22Rv1 (cell line): ENCODE measurements at regions not wholly inside any gene's neighbourhood (a gene's known extent, or its start where the extent isn't known, plus 50 kb on each side); places are given as distances from the start of the nearest gene placed in this dataset.

Experiments
- CTCF ChIP-seq: fragments of 450-650 bp; IDR thresholded peaks from 2 replicates; pipeline ENCODE4 v1.5.1; 2017; ENCODE audit warnings: mild to moderate bottlenecking
- ZFX ChIP-seq: fragments of 450-650 bp; IDR thresholded peaks from 2 replicates; pipeline ENCODE4 v1.6.1; 2017; ENCODE audit warnings: antibody characterized with exemption, borderline replicate concordance

GRCh38 chr2:167616997-167617396 lies 630.4 kb downstream of the STK39 start:
- no peak for TF ChIP-seq CTCF
- no peak for TF ChIP-seq ZFX
